Transverse colon (tissue), 4 donors: ENCODE measurements at regions not wholly inside any gene's neighbourhood (a gene's known extent, or its start where the extent isn't known, plus 50 kb on each side); places are given as distances from the start of the nearest gene placed in this dataset.
A peak's percentile ranks its signal among the peaks of the same experiment; 100 is the strongest.

ENCODE experiments used
- DNase-seq: peaks from one replicate; pipeline ENCODE4 v3.0.0-alpha.2; 2019
- H3K27ac ChIP-seq, 4 donors: fragments of 200-600 bp; sonication (generic); 2 replicates each; pipeline ENCODE4 v1.5.1; 2016 to 2018; ENCODE audit warnings: inconsistent platforms in 4 of 4
- H3K27me3 ChIP-seq: fragments of 200-600 bp; sonication (generic); 2 replicates; pipeline ENCODE4 v1.5.1; 2017; ENCODE audit warnings: inconsistent platforms
- H3K36me3 ChIP-seq, 4 donors: fragments of 200-600 bp; sonication (generic); 2 replicates each; pipeline ENCODE4 v1.5.1; 2017 to 2019; ENCODE audit warnings: inconsistent platforms in 4 of 4
- H3K4me1 ChIP-seq, 4 donors: fragments of 200-600 bp; sonication (generic); 2 replicates each; pipeline ENCODE4 v1.5.1; 2017 to 2020; ENCODE audit warnings: inconsistent platforms in 4 of 4
- H3K4me3 ChIP-seq, 4 donors: fragments of 200-600 bp; sonication (generic); 1 replicate in 1 of 4; 2 replicates in 3 of 4; pipeline versions ENCODE4 v1.5.1 to v1.6.1; 2017 to 2019; ENCODE audit warnings: inconsistent platforms in 4 of 4
- H3K9me3 ChIP-seq, 2 donors: fragments of 200-600 bp; sonication (generic); 2 replicates each; pipeline ENCODE4 v1.5.1; 2017 to 2019; ENCODE audit warnings: inconsistent platforms in 2 of 2
- CTCF ChIP-seq, 5 experiments: fragments of 200-600 bp in 3 of 5; fragments of 450-650 bp in 2 of 5; sonication (generic) in 3 of 5; IDR thresholded peaks; 1 replicate in 2 of 5; 2 replicates in 3 of 5; pipeline ENCODE4 v1.5.1; 2016 to 2017; ENCODE audit warnings: antibody characterized with exemption in 5 of 5, inconsistent platforms in 3 of 5, mild to moderate bottlenecking in 2 of 5, moderate library complexity in 1 of 5
- EP300 ChIP-seq: sonication (generic); formaldehyde crosslinking; IDR thresholded peaks from one replicate; pipeline ENCODE4 v1.6.1; 2017; ENCODE audit warnings: antibody characterized with exemption, low read depth
- POLR2A ChIP-seq: fragments of 450-650 bp; IDR thresholded peaks from one replicate; pipeline ENCODE4 v1.6.1; 2016; ENCODE audit warnings: antibody characterized with exemption, mild to moderate bottlenecking, moderate library complexity
- POLR2AphosphoS5 ChIP-seq, 3 donors: sonication (generic); formaldehyde crosslinking; IDR thresholded peaks; one replicate each; pipeline ENCODE4 v1.6.1; 2016; ENCODE audit warnings: antibody characterized with exemption in 3 of 3
- WGBS, 2 donors: methylation state at CpG; one replicate each; pipeline ENCODE4 v1.1.5; 2018; ENCODE audit warnings: low coverage in 1 of 2; 5-methylcytosine and 5-hydroxymethylcytosine counted together
- in situ Hi-C, 4 donors: fragments of 200-750 bp; cut with MboI; loops; one replicate each; pipeline versions ENCODE4 v1.15.0 to v1.15.1; 2017; ENCODE audit warnings: low sequenced_read_pairs in 3 of 4, low pct_ligation_motif_present in 1 of 4, low pct_unique_long_range_greater_than_20kb in 1 of 4
- intact Hi-C: fragments of 100-400 bp; cut with DNase I; formaldehyde crosslinking; loops from one replicate; pipeline ENCODE4 v1.15.1; 2023; ENCODE audit warnings: low total_unique reads

- Histone ChIP-seq H3K9me3 (no peaks in the 10 kb centered on the region), H3K4me3 (peak overlapping the region in 1 of 4 donors; percentile 16), H3K36me3 (no peaks in the 10 kb centered on the region), H3K27me3 (no peaks in the 10 kb centered on the region), H3K4me1 (peaks cover 0 to 9% (median 0%) of the 10 kb centered on the region in 4 donors), H3K27ac (peak overlapping the region; percentile 38 to 63 (median 56))
- WGBS, 2 donors = 0 to 35% methylated on average over 2 to 7 of the region's 7 CpGs
- no peak for TF ChIP-seq CTCF (IDR thresholded peaks at IDR 0.05)
- TF ChIP-seq POLR2AphosphoS5 (IDR thresholded peaks at IDR 0.05) = no peak
- no peak for TF ChIP-seq POLR2A
- no peak for TF ChIP-seq EP300
- in situ Hi-C loops (no loop called here), intact Hi-C loops (no loop called here)
- no peak for DNase-seq
Measured at GRCh38 chrX:40933132-40933705, 152.0 kb upstream of the USP9X start.

GRCh38 chrX:40933706-40934425 is 151.4 kb upstream of the USP9X start:
- peaks cover 0 to 9% (median 0%) of the 10 kb centered on the region in 4 donors for H3K4me1 ChIP-seq
- in situ Hi-C loops = no loop called here
- intact Hi-C loops = no loop called here
- no peaks in the 10 kb centered on the region for H3K9me3 ChIP-seq
- TF ChIP-seq EP300 (no peak), POLR2A (no peak), CTCF (IDR thresholded peaks at IDR 0.05) (no peak), POLR2AphosphoS5 (IDR thresholded peaks at IDR 0.05) (no peak)
- no peak for DNase-seq
- H3K4me3 ChIP-seq = peak overlapping the region in 1 of 4 donors; percentile 16
- H3K27me3 ChIP-seq = no peaks in the 10 kb centered on the region
- WGBS, 2 donors = 55% methylated on average over 5 of the region's 5 CpGs; no CpG with 5 or more reads in 1 of the 2 donors
- peak overlapping the region; percentile 30 to 63 (median 56) for H3K27ac ChIP-seq
- no peaks in the 10 kb centered on the region for H3K36me3 ChIP-seq

GRCh38 chrX:40936827-40937226 is 148.4 kb upstream of the USP9X start:
- H3K36me3 ChIP-seq = no peaks in the 10 kb centered on the region
- DNase-seq = no peak
- peaks cover 0 to 9% (median 0%) of the 10 kb centered on the region in 4 donors for H3K4me1 ChIP-seq
- TF ChIP-seq POLR2A (no peak), POLR2AphosphoS5 (IDR thresholded peaks at IDR 0.05) (no peak), EP300 (no peak), CTCF (IDR thresholded peaks at IDR 0.05) (no peak)
- no peak overlapping the region for H3K27ac ChIP-seq
- WGBS, 2 donors = 80 to 91% methylated on average over 1 to 6 of the region's 6 CpGs
- no peak overlapping the region for H3K4me3 ChIP-seq
- in situ Hi-C loops (no loop called here), intact Hi-C loops (no loop called here)
- no peaks in the 10 kb centered on the region for H3K27me3 ChIP-seq
- H3K9me3 ChIP-seq = no peaks in the 10 kb centered on the region

DNA sequence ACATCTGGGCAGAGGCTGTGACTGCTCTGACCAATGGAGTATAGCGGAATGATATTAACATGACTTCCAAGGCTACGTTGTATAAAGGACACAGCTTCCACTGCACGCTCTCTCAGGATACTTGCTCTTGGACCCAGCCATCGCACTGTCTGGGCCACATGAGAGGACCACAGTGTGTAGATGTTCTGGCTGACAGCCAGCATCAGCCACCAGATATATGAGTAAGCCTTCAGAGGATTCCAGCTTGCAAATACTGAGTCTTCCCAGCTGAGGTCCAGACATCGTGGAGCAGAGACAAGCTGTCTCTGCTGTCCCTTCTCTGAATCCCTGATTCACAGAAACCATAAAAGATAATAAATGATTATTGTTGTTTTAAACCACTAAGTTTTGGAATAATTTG is 146.8 kb upstream of the USP9X start:
- no peak for TF ChIP-seq POLR2A
- no peak for TF ChIP-seq EP300
- no peak for TF ChIP-seq POLR2AphosphoS5 (IDR thresholded peaks at IDR 0.05)
- TF ChIP-seq CTCF (IDR thresholded peaks at IDR 0.05) = no peak
- Histone ChIP-seq H3K27me3 (no peaks in the 10 kb centered on the region), H3K4me3 (no peak overlapping the region), H3K4me1 (peaks cover 0 to 2% (median 0%) of the 10 kb centered on the region in 4 donors), H3K9me3 (no peaks in the 10 kb centered on the region), H3K36me3 (no peaks in the 10 kb centered on the region), H3K27ac (no peak overlapping the region)
- DNase-seq = no peak
- 60 to 85% methylated on average over 1 to 5 of the region's 5 CpGs for whole genome bisulfite sequencing, 2 donors
- in situ Hi-C loops = no loop called here
- intact Hi-C loops = no loop called here
